ENCODE measurements at regions not wholly inside any gene's neighbourhood (a gene's known extent, or its start where the extent isn't known, plus 50 kb on each side); places are given as distances from the start of the nearest gene placed in this dataset.

DNA sequence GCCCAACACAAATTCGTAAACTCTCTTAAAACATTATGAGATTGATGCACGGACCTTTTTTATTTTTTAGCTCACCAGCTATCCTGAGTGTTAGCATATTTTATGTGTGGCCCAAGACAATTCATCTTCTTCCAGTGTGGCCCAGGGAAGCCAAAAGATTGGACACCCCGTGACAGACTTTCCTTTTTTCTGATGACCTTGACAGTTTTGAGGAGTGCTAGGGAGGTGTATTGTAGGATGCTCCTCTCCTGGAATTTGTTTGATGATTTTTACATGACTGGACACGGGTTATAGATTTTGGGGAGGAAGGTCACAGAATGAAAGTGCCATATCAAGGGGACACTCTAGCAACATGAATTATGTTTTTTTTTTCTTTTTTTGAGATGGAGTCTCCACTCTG, 69.3 kb upstream of the FANCC start:
- TF ChIP-seq POLR2AphosphoS5 (IDR thresholded peaks at IDR 0.05; ENCODE audit: low read depth, low read length) (no peak), POLR2A (IDR thresholded peaks at IDR 0.05; ENCODE audit: borderline replicate concordance, extremely low read depth, insufficient read depth, insufficient read length) (no peak), EZH2 (IDR thresholded peaks at IDR 0.05) (no peak), YY1 (IDR thresholded peaks at IDR 0.05; ENCODE audit: extremely low read depth, insufficient replicate concordance, low read depth, low read length) (no peak), ZFX (IDR thresholded peaks at IDR 0.05) (no peak), JUND (IDR thresholded peaks at IDR 0.05) (no peak), CEBPB (IDR thresholded peaks at IDR 0.05; ENCODE audit: low read depth) (no peak)
- TF ChIP-seq, protein P1, sequence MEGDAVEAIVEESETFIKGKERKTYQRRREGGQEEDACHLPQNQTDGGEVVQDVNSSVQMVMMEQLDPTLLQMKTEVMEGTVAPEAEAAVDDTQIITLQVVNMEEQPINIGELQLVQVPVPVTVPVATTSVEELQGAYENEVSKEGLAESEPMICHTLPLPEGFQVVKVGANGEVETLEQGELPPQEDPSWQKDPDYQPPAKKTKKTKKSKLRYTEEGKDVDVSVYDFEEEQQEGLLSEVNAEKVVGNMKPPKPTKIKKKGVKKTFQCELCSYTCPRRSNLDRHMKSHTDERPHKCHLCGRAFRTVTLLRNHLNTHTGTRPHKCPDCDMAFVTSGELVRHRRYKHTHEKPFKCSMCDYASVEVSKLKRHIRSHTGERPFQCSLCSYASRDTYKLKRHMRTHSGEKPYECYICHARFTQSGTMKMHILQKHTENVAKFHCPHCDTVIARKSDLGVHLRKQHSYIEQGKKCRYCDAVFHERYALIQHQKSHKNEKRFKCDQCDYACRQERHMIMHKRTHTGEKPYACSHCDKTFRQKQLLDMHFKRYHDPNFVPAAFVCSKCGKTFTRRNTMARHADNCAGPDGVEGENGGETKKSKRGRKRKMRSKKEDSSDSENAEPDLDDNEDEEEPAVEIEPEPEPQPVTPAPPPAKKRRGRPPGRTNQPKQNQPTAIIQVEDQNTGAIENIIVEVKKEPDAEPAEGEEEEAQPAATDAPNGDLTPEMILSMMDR (IDR thresholded peaks at IDR 0.05 in 2 of 3, conservative IDR thresholded peaks at IDR 0.05 in 1 of 3; ENCODE audit: borderline replicate concordance in 1 of 3, insufficient read depth in 1 of 3, low read depth in 2 of 3, low read length in 2 of 3) = no peak
- TF ChIP-seq, protein P2, sequence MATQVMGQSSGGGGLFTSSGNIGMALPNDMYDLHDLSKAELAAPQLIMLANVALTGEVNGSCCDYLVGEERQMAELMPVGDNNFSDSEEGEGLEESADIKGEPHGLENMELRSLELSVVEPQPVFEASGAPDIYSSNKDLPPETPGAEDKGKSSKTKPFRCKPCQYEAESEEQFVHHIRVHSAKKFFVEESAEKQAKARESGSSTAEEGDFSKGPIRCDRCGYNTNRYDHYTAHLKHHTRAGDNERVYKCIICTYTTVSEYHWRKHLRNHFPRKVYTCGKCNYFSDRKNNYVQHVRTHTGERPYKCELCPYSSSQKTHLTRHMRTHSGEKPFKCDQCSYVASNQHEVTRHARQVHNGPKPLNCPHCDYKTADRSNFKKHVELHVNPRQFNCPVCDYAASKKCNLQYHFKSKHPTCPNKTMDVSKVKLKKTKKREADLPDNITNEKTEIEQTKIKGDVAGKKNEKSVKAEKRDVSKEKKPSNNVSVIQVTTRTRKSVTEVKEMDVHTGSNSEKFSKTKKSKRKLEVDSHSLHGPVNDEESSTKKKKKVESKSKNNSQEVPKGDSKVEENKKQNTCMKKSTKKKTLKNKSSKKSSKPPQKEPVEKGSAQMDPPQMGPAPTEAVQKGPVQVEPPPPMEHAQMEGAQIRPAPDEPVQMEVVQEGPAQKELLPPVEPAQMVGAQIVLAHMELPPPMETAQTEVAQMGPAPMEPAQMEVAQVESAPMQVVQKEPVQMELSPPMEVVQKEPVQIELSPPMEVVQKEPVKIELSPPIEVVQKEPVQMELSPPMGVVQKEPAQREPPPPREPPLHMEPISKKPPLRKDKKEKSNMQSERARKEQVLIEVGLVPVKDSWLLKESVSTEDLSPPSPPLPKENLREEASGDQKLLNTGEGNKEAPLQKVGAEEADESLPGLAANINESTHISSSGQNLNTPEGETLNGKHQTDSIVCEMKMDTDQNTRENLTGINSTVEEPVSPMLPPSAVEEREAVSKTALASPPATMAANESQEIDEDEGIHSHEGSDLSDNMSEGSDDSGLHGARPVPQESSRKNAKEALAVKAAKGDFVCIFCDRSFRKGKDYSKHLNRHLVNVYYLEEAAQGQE (IDR thresholded peaks at IDR 0.05; ENCODE audit: low read depth) = no peak
- TF ChIP-seq, protein P3, sequence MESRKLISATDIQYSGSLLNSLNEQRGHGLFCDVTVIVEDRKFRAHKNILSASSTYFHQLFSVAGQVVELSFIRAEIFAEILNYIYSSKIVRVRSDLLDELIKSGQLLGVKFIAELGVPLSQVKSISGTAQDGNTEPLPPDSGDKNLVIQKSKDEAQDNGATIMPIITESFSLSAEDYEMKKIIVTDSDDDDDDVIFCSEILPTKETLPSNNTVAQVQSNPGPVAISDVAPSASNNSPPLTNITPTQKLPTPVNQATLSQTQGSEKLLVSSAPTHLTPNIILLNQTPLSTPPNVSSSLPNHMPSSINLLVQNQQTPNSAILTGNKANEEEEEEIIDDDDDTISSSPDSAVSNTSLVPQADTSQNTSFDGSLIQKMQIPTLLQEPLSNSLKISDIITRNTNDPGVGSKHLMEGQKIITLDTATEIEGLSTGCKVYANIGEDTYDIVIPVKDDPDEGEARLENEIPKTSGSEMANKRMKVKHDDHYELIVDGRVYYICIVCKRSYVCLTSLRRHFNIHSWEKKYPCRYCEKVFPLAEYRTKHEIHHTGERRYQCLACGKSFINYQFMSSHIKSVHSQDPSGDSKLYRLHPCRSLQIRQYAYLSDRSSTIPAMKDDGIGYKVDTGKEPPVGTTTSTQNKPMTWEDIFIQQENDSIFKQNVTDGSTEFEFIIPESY (IDR thresholded peaks at IDR 0.05; ENCODE audit: extremely low read depth, insufficient replicate concordance, low read length) = no peak

Data from HCT116 (cell line).